Endodermal cell (in vitro differentiated cells): ENCODE measurements at regions not wholly inside any gene's neighbourhood (a gene's known extent, or its start where the extent isn't known, plus 50 kb on each side); places are given as distances from the start of the nearest gene placed in this dataset.

Source experiments
- DNase-seq: peaks from one replicate; pipeline ENCODE4 v3.0.0-alpha.2; 2017
- H3K27ac ChIP-seq: 2 replicates; pipeline ENCODE4 v1.5.1; 2013; ENCODE audit warnings: mild to moderate bottlenecking, low read depth, low read length, moderate library complexity
- H3K27me3 ChIP-seq: 2 replicates; pipeline ENCODE4 v1.6.1; 2013; ENCODE audit warnings: mild to moderate bottlenecking, low read length, moderate library complexity; ENCODE audit not compliant: insufficient read depth, control insufficient read depth, poor library complexity, severe bottlenecking
- H3K36me3 ChIP-seq: 2 replicates; pipeline ENCODE4 v1.7.0; 2013; ENCODE audit warnings: mild to moderate bottlenecking, low read length, moderate library complexity; ENCODE audit not compliant: control insufficient read depth, insufficient read depth
- H3K4me1 ChIP-seq: one replicate; pipeline ENCODE4 v1.7.0; 2013; ENCODE audit warnings: low read length; ENCODE audit not compliant: control insufficient read depth, insufficient read depth
- H3K4me3 ChIP-seq: 2 replicates; pipeline ENCODE4 v1.5.1; 2013; ENCODE audit warnings: mild to moderate bottlenecking, low read length, moderate library complexity
- H3K9ac ChIP-seq: 2 replicates; pipeline ENCODE4 v1.6.1; 2013; ENCODE audit warnings: mild to moderate bottlenecking, low read length, moderate library complexity; ENCODE audit not compliant: poor library complexity, severe bottlenecking; ENCODE audit errors: extremely low read depth
- H3K9me3 ChIP-seq: 2 replicates; pipeline ENCODE4 v1.6.1; 2013; ENCODE audit warnings: mild to moderate bottlenecking, low read length, moderate library complexity; ENCODE audit not compliant: control insufficient read depth
- H3K27ac Mint-ChIP-seq: 2 replicates; pipeline ENCODE4 v1.8.0; 2020; ENCODE audit warnings: mixed read lengths
- H3K27me3 Mint-ChIP-seq: 2 replicates; pipeline ENCODE4 v1.8.0; 2021; ENCODE audit warnings: mild to moderate bottlenecking, mixed read lengths; ENCODE audit not compliant: insufficient read depth
- H3K36me3 Mint-ChIP-seq: 2 replicates; pipeline ENCODE4 v1.8.0; 2020; ENCODE audit warnings: low read depth, mixed read lengths
- H3K4me1 Mint-ChIP-seq: 2 replicates; pipeline ENCODE4 v1.8.0; 2020; ENCODE audit warnings: mixed read lengths
- H3K4me3 Mint-ChIP-seq: 2 replicates; pipeline ENCODE4 v1.8.0; 2020; ENCODE audit warnings: mild to moderate bottlenecking, moderate library complexity, mixed read lengths
- H3K9me3 Mint-ChIP-seq: 2 replicates; pipeline ENCODE4 v1.8.0; 2020; ENCODE audit warnings: mild to moderate bottlenecking, mixed read lengths
- CTCF ChIP-seq: fragments of 200-600 bp; sonication (generic); conservative IDR thresholded peaks from 2 replicates; pipeline ENCODE4 v1.5.0; 2021; ENCODE audit warnings: antibody characterized with exemption, mild to moderate bottlenecking
- WGBS, 2 experiments: methylation state at CpG; one replicate each; pipeline versions ENCODE4 v1.1.5 to v1.1.7; 2013; ENCODE audit warnings: missing lambda C conversion rate in 2 of 2, mixed read lengths in 1 of 2; ENCODE audit not compliant: insufficient coverage in 1 of 2, insufficient read length in 1 of 2; 5-methylcytosine and 5-hydroxymethylcytosine counted together

- H3K27me3 Mint-ChIP-seq: peaks cover 79% of the 10 kb centered on the region
- H3K4me3 ChIP-seq: no peak overlapping the region
- H3K4me1 Mint-ChIP-seq: peaks cover 3% of the 10 kb centered on the region
- no peak overlapping the region for H3K4me3 Mint-ChIP-seq
- DNase-seq: no peak
- no peaks in the 10 kb centered on the region for H3K9me3 ChIP-seq
- 96 to 98% methylated on average over 4 of the region's 4 CpGs for WGBS, 2 experiments
- H3K27ac Mint-ChIP-seq: no peak overlapping the region
- H3K36me3 ChIP-seq: no peaks in the 10 kb centered on the region
- H3K4me1 ChIP-seq: no peaks in the 10 kb centered on the region
- no peaks in the 10 kb centered on the region for H3K36me3 Mint-ChIP-seq
- no peak overlapping the region for H3K9ac ChIP-seq
- no peak for TF ChIP-seq CTCF
- no peak overlapping the region for H3K27ac ChIP-seq
- H3K27me3 ChIP-seq: peaks cover 42% of the 10 kb centered on the region
- no peaks in the 10 kb centered on the region for H3K9me3 Mint-ChIP-seq
Observed at GRCh38 chr15:96424674-96425073, 94.2 kb downstream of the NR2F2 start.

- H3K4me1 Mint-ChIP-seq: peaks cover 17% of the 10 kb centered on the region
- no peaks in the 10 kb centered on the region for H3K36me3 Mint-ChIP-seq
- peaks cover 14% of the 10 kb centered on the region for H3K4me1 ChIP-seq
- H3K9me3 ChIP-seq: no peaks in the 10 kb centered on the region
- DNase-seq: no peak
- no peak overlapping the region for H3K4me3 Mint-ChIP-seq
- no peaks in the 10 kb centered on the region for H3K36me3 ChIP-seq
- H3K4me3 ChIP-seq: no peak overlapping the region
- no peaks in the 10 kb centered on the region for H3K9me3 Mint-ChIP-seq
- no peak overlapping the region for H3K27ac ChIP-seq
- H3K27me3 Mint-ChIP-seq: peaks cover 41% of the 10 kb centered on the region
- no peak for TF ChIP-seq CTCF
- H3K27ac Mint-ChIP-seq: no peak overlapping the region
- peaks cover 1% of the 10 kb centered on the region for H3K27me3 ChIP-seq
- no peak overlapping the region for H3K9ac ChIP-seq
Observed at GRCh38 chr15:96428742-96429141, 98.2 kb downstream of the NR2F2 start.

- Mint-ChIP-seq H3K27me3 (peaks cover 14% of the 10 kb centered on the region), H3K36me3 (no peaks in the 10 kb centered on the region), H3K4me3 (no peak overlapping the region), H3K9me3 (no peaks in the 10 kb centered on the region), H3K27ac (no peak overlapping the region), H3K4me1 (peaks cover 17% of the 10 kb centered on the region)
- no peak for DNase-seq
- H3K4me3 ChIP-seq: no peak overlapping the region
- no peaks in the 10 kb centered on the region for H3K9me3 ChIP-seq
- H3K27me3 ChIP-seq: no peaks in the 10 kb centered on the region
- no peak for TF ChIP-seq CTCF
- no peak overlapping the region for H3K27ac ChIP-seq
- H3K9ac ChIP-seq: no peak overlapping the region
- no peaks in the 10 kb centered on the region for H3K36me3 ChIP-seq
- 73 to 83% methylated on average over 1 to 5 of the region's 5 CpGs for WGBS, 2 experiments
- peaks cover 14% of the 10 kb centered on the region for H3K4me1 ChIP-seq
Observed at GRCh38 chr15:96431786-96432185, 101.3 kb downstream of the NR2F2 start.
